DND-41 (cell line): ENCODE measurements at regions not wholly inside any gene's neighbourhood (a gene's known extent, or its start where the extent isn't known, plus 50 kb on each side); places are given as distances from the start of the nearest gene placed in this dataset.

Source experiments
- ATAC-seq: fragments of 200-7000 bp; cut with Tn5 transposase; 3 replicates; pipeline ENCODE4 v1.9.1; 2021; ENCODE audit warnings: low read depth; ENCODE audit not compliant: insufficient read depth
- DNase-seq: peaks from one replicate; pipeline ENCODE4 v3.0.0-alpha.2; 2020
- H2AFZ ChIP-seq: 2 replicates; pipeline ENCODE4 v1.6.0; 2012; ENCODE audit warnings: low read depth, low read length
- H3K27ac ChIP-seq: 2 replicates; pipeline ENCODE4 v1.5.1; 2012; ENCODE audit warnings: low read length, inconsistent platforms
- H3K27me3 ChIP-seq: fragments of 200-600 bp; sonication (generic); 2 replicates; pipeline ENCODE4 v1.6.0; 2012; ENCODE audit warnings: low read length, mild to moderate bottlenecking, inconsistent platforms; ENCODE audit not compliant: insufficient read depth, poor library complexity
- H3K36me3 ChIP-seq: 2 replicates; pipeline ENCODE4 v1.5.1; 2012; ENCODE audit warnings: low read length, inconsistent platforms; ENCODE audit not compliant: insufficient read depth
- H3K4me1 ChIP-seq: 2 replicates; pipeline ENCODE4 v1.5.1; 2012; ENCODE audit warnings: mild to moderate bottlenecking, low read length; ENCODE audit not compliant: insufficient read depth
- H3K4me2 ChIP-seq: 2 replicates; pipeline ENCODE4 v1.6.0; 2012; ENCODE audit warnings: mild to moderate bottlenecking, moderate library complexity, low read length, inconsistent platforms; ENCODE audit not compliant: insufficient read depth
- H3K4me3 ChIP-seq, 2 experiments: fragments of 200-600 bp in 1 of 2; shearing (Covaris generic) in 1 of 2; 2 replicates each; pipeline ENCODE4 v1.5.1; 2012 to 2016; ENCODE audit warnings: inconsistent platforms in 2 of 2, low read length in 2 of 2, mild to moderate bottlenecking in 2 of 2, low read depth in 1 of 2, moderate library complexity in 1 of 2
- H3K79me2 ChIP-seq: 2 replicates; pipeline ENCODE4 v1.6.0; 2012; ENCODE audit warnings: low read length, inconsistent platforms; ENCODE audit not compliant: insufficient read depth
- H3K9ac ChIP-seq: 2 replicates; pipeline ENCODE4 v1.6.0; 2012; ENCODE audit warnings: low read depth, mild to moderate bottlenecking, inconsistent platforms, low read length, moderate library complexity
- H3K9me3 ChIP-seq: 2 replicates; pipeline ENCODE4 v1.5.1; 2012; ENCODE audit warnings: low read length, moderate library complexity, mild to moderate bottlenecking, inconsistent platforms; ENCODE audit not compliant: insufficient read depth, severe bottlenecking
- H4K20me1 ChIP-seq: 2 replicates; pipeline ENCODE4 v1.6.0; 2012; ENCODE audit warnings: low read length; ENCODE audit not compliant: insufficient read depth
- EZH2 ChIP-seq: IDR thresholded peaks from 3 replicates; pipeline ENCODE4 v1.6.1; 2012; ENCODE audit warnings: borderline replicate concordance, low read depth, mild to moderate bottlenecking, moderate library complexity, low read length, inconsistent platforms; ENCODE audit not compliant: severe bottlenecking
- TF ChIP-seq, protein P1 (sequence below): IDR thresholded peaks from 2 replicates; pipeline ENCODE4 v1.5.1; 2012; ENCODE audit warnings: borderline replicate concordance, low read length, moderate library complexity, mild to moderate bottlenecking; ENCODE audit not compliant: poor library complexity, severe bottlenecking; ENCODE audit errors: extremely low read depth

DNA sequence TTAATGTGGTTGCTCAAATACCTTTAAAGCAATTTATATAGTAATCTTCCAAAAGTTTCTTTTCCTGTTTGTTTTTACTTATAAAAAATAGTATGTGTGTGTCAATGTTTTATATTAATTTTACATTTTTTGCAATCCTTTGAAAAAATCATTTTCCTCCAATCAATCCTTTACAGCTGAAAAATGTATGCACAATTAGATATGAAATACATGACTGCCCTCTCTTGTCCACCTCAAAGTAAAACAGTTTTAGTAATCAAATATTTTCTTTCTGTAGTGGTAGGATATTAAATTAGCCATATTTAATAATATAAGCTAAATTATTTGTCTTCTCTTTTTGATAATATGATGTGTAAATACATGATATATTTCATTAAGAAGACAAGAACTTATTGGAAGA is 269.9 kb downstream of the ADAMTS20 start:
- no peak overlapping the region for H3K4me2 ChIP-seq
- DNase-seq (no peak), ATAC-seq (no peak)
- no peaks in the 10 kb centered on the region for H3K9me3 ChIP-seq
- no peak for TF ChIP-seq EZH2
- TF ChIP-seq, protein P1, sequence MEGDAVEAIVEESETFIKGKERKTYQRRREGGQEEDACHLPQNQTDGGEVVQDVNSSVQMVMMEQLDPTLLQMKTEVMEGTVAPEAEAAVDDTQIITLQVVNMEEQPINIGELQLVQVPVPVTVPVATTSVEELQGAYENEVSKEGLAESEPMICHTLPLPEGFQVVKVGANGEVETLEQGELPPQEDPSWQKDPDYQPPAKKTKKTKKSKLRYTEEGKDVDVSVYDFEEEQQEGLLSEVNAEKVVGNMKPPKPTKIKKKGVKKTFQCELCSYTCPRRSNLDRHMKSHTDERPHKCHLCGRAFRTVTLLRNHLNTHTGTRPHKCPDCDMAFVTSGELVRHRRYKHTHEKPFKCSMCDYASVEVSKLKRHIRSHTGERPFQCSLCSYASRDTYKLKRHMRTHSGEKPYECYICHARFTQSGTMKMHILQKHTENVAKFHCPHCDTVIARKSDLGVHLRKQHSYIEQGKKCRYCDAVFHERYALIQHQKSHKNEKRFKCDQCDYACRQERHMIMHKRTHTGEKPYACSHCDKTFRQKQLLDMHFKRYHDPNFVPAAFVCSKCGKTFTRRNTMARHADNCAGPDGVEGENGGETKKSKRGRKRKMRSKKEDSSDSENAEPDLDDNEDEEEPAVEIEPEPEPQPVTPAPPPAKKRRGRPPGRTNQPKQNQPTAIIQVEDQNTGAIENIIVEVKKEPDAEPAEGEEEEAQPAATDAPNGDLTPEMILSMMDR: no peak
- H3K36me3 ChIP-seq: no peaks in the 10 kb centered on the region
- no peak overlapping the region for H3K4me3 ChIP-seq
- no peaks in the 10 kb centered on the region for H3K79me2 ChIP-seq
- no peaks in the 10 kb centered on the region for H3K27me3 ChIP-seq
- no peaks in the 10 kb centered on the region for H4K20me1 ChIP-seq
- H2AFZ ChIP-seq: no peak overlapping the region
- H3K9ac ChIP-seq: no peak overlapping the region
- H3K4me1 ChIP-seq: no peaks in the 10 kb centered on the region
- H3K27ac ChIP-seq: no peak overlapping the region

DNA sequence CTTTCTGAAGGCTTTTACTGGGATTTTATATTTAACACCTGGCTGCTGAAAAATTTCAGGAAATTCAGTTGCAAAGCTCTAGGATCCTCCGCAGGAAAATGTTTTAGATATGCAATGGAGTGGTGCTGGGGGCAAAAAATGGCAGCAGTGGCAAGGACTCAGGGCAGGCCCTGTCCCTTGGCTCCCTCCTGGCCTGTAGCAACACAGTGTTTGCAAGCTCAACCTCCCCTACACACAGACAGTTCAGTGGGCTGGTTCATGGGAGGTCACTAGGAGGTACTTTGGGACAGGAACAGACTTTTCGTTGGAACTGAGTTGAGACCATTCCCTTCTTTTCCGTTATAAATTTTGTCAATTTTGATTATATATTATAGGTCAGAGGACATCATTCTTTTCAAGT is 270.4 kb downstream of the ADAMTS20 start:
- no peak for TF ChIP-seq EZH2
- TF ChIP-seq, protein P1: no peak
- H3K4me2 ChIP-seq: no peak overlapping the region
- DNase-seq (no peak), ATAC-seq (no peak)
- H3K4me3 ChIP-seq: no peak overlapping the region
- H3K9me3 ChIP-seq: no peaks in the 10 kb centered on the region
- H3K79me2 ChIP-seq: no peaks in the 10 kb centered on the region
- H3K9ac ChIP-seq: no peak overlapping the region
- no peaks in the 10 kb centered on the region for H3K4me1 ChIP-seq
- H3K36me3 ChIP-seq: no peaks in the 10 kb centered on the region
- H3K27ac ChIP-seq: no peak overlapping the region
- H2AFZ ChIP-seq: no peak overlapping the region
- H3K27me3 ChIP-seq: no peaks in the 10 kb centered on the region
- no peaks in the 10 kb centered on the region for H4K20me1 ChIP-seq

DNA sequence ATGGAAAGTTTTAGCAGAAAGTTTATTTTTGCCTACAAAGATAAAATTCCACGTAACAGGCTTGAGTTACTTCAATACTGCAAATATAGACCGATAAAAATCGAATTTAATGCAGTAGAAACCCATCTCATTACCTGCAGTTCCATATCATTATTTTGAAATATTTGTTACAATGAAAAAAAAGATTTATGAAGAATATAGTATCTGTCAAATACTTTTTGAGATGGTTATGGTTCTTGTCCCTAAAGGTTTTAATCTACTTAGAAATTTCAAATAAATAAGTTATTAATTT is 273.5 kb downstream of the ADAMTS20 start:
- Histone ChIP-seq H3K4me2 (no peak overlapping the region), H4K20me1 (no peaks in the 10 kb centered on the region), H3K36me3 (no peaks in the 10 kb centered on the region), H2AFZ (no peak overlapping the region), H3K27me3 (no peaks in the 10 kb centered on the region), H3K9me3 (no peaks in the 10 kb centered on the region), H3K4me3 (no peak overlapping the region), H3K9ac (no peak overlapping the region), H3K27ac (no peak overlapping the region), H3K79me2 (no peaks in the 10 kb centered on the region), H3K4me1 (no peaks in the 10 kb centered on the region)
- TF ChIP-seq, protein P1: no peak
- no peak for TF ChIP-seq EZH2
- ATAC-seq (no peak), DNase-seq (no peak)

DNA sequence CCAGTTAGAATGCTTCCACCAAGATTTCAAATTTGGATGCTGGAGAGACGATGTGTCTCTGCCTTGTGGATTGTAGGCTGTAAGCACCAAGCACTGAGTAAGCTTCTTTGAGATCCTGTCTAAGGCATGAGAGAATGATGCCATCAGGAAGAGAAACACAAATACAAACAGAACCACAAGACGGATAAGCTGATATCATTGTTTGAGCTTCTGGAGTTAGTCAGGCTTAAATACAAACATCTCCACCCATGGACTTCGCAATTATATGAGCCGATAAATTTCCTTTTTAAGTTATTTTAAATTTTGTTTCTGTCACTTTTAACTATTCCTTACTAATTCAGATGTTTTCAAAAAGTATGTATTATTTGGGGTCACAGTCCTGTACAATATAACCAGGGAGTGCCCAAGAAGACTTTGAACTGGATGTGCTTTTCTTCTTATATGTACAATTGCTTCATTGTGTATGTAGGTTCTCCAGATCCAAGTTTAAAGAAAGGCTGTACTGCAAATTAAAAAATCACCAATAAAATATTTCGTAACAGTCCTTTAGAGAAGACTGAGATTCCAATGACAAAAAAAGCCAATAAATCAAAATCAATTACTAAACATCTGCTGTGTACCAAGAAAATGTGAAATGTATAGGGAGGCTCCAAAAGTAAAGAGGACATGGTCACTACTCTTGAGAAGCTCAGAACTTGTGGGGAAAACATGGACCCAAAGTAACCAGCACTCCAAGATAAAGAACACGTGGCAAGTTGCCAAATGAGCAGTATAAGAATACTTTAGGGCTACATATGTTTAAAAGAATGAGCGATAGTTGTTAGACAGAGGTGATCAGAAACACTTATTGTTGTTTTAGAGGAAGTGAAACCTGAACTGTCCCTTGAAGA is 274.1 kb downstream of the ADAMTS20 start:
- no peak overlapping the region for H3K9ac ChIP-seq
- ATAC-seq (no peak), DNase-seq (no peak)
- H2AFZ ChIP-seq: no peak overlapping the region
- no peak overlapping the region for H3K4me2 ChIP-seq
- no peak overlapping the region for H3K27ac ChIP-seq
- H3K4me3 ChIP-seq: no peak overlapping the region
- no peaks in the 10 kb centered on the region for H3K27me3 ChIP-seq
- no peaks in the 10 kb centered on the region for H3K4me1 ChIP-seq
- H3K36me3 ChIP-seq: no peaks in the 10 kb centered on the region
- H4K20me1 ChIP-seq: no peaks in the 10 kb centered on the region
- H3K9me3 ChIP-seq: no peaks in the 10 kb centered on the region
- TF ChIP-seq, protein P1: no peak
- no peak for TF ChIP-seq EZH2
- no peaks in the 10 kb centered on the region for H3K79me2 ChIP-seq
